ENCODE measurements at regions not wholly inside any gene's neighbourhood (a gene's known extent, or its start where the extent isn't known, plus 50 kb on each side); places are given as distances from the start of the nearest gene placed in this dataset.

- Histone ChIP-seq H3K4me1 (ENCODE audit: insufficient read depth, poor library complexity, severe bottlenecking) (peaks cover 6% of the 10 kb centered on the region), H3K27me3 (ENCODE audit: insufficient read depth, poor library complexity, severe bottlenecking) (no peaks in the 10 kb centered on the region), H3K27ac (ENCODE audit: poor library complexity, severe bottlenecking) (no peak overlapping the region), H3K9me3 (ENCODE audit: severe bottlenecking) (no peaks in the 10 kb centered on the region), H3K36me3 (ENCODE audit: low read depth) (no peaks in the 10 kb centered on the region), H3K4me3 (ENCODE audit: severe bottlenecking) (no peak overlapping the region)
- ATAC-seq (ENCODE audit: low read depth), result peak; percentile 46; the same call in 1 of the 3 replicates
- DNase-seq (ENCODE audit: low spot score), result no peak
- TF ChIP-seq CTCF (IDR thresholded peaks at IDR 0.05; ENCODE audit: poor library complexity, severe bottlenecking), result no peak
Measured at GRCh38 chr7:119452401-119452800, 820.6 kb upstream of the KCND2 start.

GRCh38 chr7:119465798-119466305 is 807.1 kb upstream of the KCND2 start:
- H3K27ac ChIP-seq (ENCODE audit: poor library complexity, severe bottlenecking), result no peak overlapping the region
- DNase-seq (ENCODE audit: low spot score) (no peak), ATAC-seq (ENCODE audit: low read depth) (no peak)
- H3K4me3 ChIP-seq (ENCODE audit: severe bottlenecking), result no peak overlapping the region
- no peaks in the 10 kb centered on the region for H3K4me1 ChIP-seq (ENCODE audit: insufficient read depth, poor library complexity, severe bottlenecking)
- no peak for TF ChIP-seq CTCF (IDR thresholded peaks at IDR 0.05; ENCODE audit: poor library complexity, severe bottlenecking)
- H3K36me3 ChIP-seq (ENCODE audit: low read depth), result no peaks in the 10 kb centered on the region
- no peaks in the 10 kb centered on the region for H3K27me3 ChIP-seq (ENCODE audit: insufficient read depth, poor library complexity, severe bottlenecking)
- no peaks in the 10 kb centered on the region for H3K9me3 ChIP-seq (ENCODE audit: severe bottlenecking)

GRCh38 chr7:119472408-119473038 is 800.5 kb upstream of the KCND2 start:
- no peaks in the 10 kb centered on the region for H3K27me3 ChIP-seq (ENCODE audit: insufficient read depth, poor library complexity, severe bottlenecking)
- no peaks in the 10 kb centered on the region for H3K36me3 ChIP-seq (ENCODE audit: low read depth)
- ATAC-seq (ENCODE audit: low read depth) (no peak), DNase-seq (ENCODE audit: low spot score) (no peak)
- no peak overlapping the region for H3K4me3 ChIP-seq (ENCODE audit: severe bottlenecking)
- TF ChIP-seq CTCF (IDR thresholded peaks at IDR 0.05; ENCODE audit: poor library complexity, severe bottlenecking), result no peak
- H3K27ac ChIP-seq (ENCODE audit: poor library complexity, severe bottlenecking), result no peak overlapping the region
- H3K9me3 ChIP-seq (ENCODE audit: severe bottlenecking), result no peaks in the 10 kb centered on the region
- H3K4me1 ChIP-seq (ENCODE audit: insufficient read depth, poor library complexity, severe bottlenecking), result no peaks in the 10 kb centered on the region

GRCh38 chr7:119482209-119482608 is 790.8 kb upstream of the KCND2 start:
- Histone ChIP-seq H3K4me3 (ENCODE audit: severe bottlenecking) (no peak overlapping the region), H3K36me3 (ENCODE audit: low read depth) (no peaks in the 10 kb centered on the region), H3K27me3 (ENCODE audit: insufficient read depth, poor library complexity, severe bottlenecking) (no peaks in the 10 kb centered on the region), H3K9me3 (ENCODE audit: severe bottlenecking) (no peaks in the 10 kb centered on the region), H3K4me1 (ENCODE audit: insufficient read depth, poor library complexity, severe bottlenecking) (no peaks in the 10 kb centered on the region), H3K27ac (ENCODE audit: poor library complexity, severe bottlenecking) (no peak overlapping the region)
- no peak for DNase-seq (ENCODE audit: low spot score)
- TF ChIP-seq CTCF (IDR thresholded peaks at IDR 0.05; ENCODE audit: poor library complexity, severe bottlenecking), result peak; percentile 29
- ATAC-seq (ENCODE audit: low read depth), result peak; percentile 64; the same call in 2 of the 3 replicates

- DNase-seq (ENCODE audit: low spot score) (no peak), ATAC-seq (ENCODE audit: low read depth) (no peak)
- Histone ChIP-seq H3K36me3 (ENCODE audit: low read depth) (no peaks in the 10 kb centered on the region), H3K27ac (ENCODE audit: poor library complexity, severe bottlenecking) (no peak overlapping the region), H3K9me3 (ENCODE audit: severe bottlenecking) (no peaks in the 10 kb centered on the region), H3K27me3 (ENCODE audit: insufficient read depth, poor library complexity, severe bottlenecking) (no peaks in the 10 kb centered on the region), H3K4me3 (ENCODE audit: severe bottlenecking) (no peak overlapping the region), H3K4me1 (ENCODE audit: insufficient read depth, poor library complexity, severe bottlenecking) (no peaks in the 10 kb centered on the region)
- TF ChIP-seq CTCF (IDR thresholded peaks at IDR 0.05; ENCODE audit: poor library complexity, severe bottlenecking), result no peak
Measured at GRCh38 chr7:119482671-119483070, 790.3 kb upstream of the KCND2 start.

Measured in RWPE2 (cell line).